ENCODE measurements at regions not wholly inside any gene's neighbourhood (a gene's known extent, or its start where the extent isn't known, plus 50 kb on each side); places are given as distances from the start of the nearest gene placed in this dataset.

DNA sequence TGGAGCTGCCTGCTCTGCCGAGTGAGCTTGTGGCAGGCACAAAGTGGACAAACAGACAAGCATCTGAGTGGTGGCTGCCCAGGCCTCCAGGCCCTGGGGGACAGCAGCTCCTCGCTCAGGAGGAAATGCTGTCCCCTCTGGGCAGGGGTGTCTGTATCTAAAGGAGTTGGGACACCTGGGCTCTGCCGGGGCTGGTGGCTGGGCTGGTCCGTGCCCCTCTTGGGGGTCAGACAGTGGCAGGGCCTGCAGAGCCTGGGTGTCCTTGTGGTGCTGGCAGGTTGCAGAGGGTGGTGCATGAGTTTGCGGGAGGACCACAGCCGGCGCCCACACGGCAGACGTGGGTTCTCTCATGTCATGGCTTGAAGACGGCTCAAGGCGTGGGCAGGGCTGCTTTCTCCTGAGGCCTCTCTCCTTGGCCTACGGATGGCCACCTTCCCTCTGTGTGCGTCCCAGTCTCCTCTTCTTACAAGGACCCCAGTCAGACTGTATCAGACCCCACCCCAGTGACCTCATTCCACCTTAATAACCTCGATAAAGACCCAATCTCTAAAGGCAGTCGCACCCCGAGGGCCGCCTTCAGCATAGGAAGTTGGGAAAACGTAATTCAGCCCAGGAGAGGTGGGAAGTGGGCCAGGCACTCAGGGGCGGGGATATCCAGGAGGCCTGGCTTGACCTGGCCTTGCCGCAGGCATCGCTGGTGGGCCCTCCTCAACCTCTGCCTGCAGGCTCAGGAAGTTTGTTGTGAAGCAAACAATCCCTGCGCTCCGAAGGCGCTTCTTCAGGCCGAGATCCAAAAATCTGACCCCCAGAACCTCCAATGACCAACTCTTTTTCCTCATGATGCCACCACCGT, 110.0 kb downstream of the KIF26A start:
- peaks cover 0 to 20% of the 10 kb centered on the region in 2 donors for H3K27me3 ChIP-seq
- H3K9me3 ChIP-seq, result peaks cover 0 to 32% (median 27%) of the 10 kb centered on the region in 3 donors
- no peak overlapping the region for H3K4me3 ChIP-seq
- no peak for DNase-seq
- H3K4me1 ChIP-seq, result no peaks in the 10 kb centered on the region
- H3K27ac ChIP-seq, result no peak overlapping the region
- TF ChIP-seq, protein P1, sequence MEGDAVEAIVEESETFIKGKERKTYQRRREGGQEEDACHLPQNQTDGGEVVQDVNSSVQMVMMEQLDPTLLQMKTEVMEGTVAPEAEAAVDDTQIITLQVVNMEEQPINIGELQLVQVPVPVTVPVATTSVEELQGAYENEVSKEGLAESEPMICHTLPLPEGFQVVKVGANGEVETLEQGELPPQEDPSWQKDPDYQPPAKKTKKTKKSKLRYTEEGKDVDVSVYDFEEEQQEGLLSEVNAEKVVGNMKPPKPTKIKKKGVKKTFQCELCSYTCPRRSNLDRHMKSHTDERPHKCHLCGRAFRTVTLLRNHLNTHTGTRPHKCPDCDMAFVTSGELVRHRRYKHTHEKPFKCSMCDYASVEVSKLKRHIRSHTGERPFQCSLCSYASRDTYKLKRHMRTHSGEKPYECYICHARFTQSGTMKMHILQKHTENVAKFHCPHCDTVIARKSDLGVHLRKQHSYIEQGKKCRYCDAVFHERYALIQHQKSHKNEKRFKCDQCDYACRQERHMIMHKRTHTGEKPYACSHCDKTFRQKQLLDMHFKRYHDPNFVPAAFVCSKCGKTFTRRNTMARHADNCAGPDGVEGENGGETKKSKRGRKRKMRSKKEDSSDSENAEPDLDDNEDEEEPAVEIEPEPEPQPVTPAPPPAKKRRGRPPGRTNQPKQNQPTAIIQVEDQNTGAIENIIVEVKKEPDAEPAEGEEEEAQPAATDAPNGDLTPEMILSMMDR (IDR thresholded peaks at IDR 0.05), result no peak
- H3K36me3 ChIP-seq, result no peaks in the 10 kb centered on the region
- intact Hi-C loops (cut with DNase I; ENCODE audit: low total_unique reads), result no loop called here

DNA sequence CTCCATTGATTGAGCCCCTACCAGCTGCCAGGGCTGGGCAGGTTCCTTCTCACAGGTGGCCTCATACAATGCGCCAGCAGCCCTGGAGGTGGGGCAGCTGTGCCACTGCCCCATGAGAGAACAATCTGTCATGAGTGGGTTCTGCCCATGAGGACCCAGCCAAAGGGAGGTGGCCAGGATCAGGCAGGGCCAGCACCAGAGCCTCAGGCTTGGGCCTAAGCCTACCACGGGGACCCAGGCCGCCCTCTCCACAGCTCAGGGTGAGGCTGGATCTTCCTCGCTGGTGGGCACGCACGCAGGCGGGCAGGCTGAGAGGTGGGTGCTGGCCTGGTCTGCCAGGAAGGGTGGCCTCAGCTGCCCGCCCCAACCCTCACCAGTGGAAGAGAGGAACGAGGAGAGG, 110.7 kb downstream of the KIF26A start:
- Histone ChIP-seq H3K9me3 (peaks cover 0 to 26% (median 25%) of the 10 kb centered on the region in 3 donors), H3K4me3 (no peak overlapping the region), H3K4me1 (no peaks in the 10 kb centered on the region), H3K36me3 (no peaks in the 10 kb centered on the region), H3K27me3 (peaks cover 0 to 20% of the 10 kb centered on the region in 2 donors), H3K27ac (no peak overlapping the region)
- peak in 1 of 2 donors; percentile 51 for DNase-seq
- TF ChIP-seq, protein P1 (IDR thresholded peaks at IDR 0.05), result no peak
- intact Hi-C loops (cut with DNase I; ENCODE audit: low total_unique reads), result no loop called here

DNA sequence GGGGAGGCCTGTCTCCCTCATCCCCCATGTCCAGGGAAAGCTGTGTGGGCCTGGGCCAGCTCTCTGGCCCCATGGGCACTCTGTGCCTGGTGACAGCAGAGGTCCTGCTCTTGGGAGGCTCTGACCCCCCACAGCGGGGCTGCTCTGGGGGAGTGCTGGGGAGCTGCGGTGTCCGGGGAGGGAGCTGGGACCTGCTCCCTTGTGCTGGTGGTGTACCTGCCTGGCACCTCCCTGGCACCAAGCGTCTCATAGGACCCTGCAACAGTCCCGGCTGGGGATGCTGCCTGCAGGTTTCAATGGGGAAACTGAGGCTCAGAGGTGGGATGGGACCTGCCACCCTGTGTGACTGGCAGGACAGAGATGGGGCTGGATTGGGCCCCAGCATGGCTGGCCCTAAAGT, 111.3 kb downstream of the KIF26A start:
- TF ChIP-seq, protein P1 (IDR thresholded peaks at IDR 0.05), result no peak
- Histone ChIP-seq H3K27me3 (peaks cover 0 to 15% of the 10 kb centered on the region in 2 donors), H3K4me1 (no peaks in the 10 kb centered on the region), H3K4me3 (no peak overlapping the region), H3K9me3 (peaks cover 0 to 20% (median 19%) of the 10 kb centered on the region in 3 donors), H3K27ac (no peak overlapping the region), H3K36me3 (no peaks in the 10 kb centered on the region)
- intact Hi-C loops (cut with DNase I; ENCODE audit: low total_unique reads), result no loop called here
- DNase-seq, result peak in 1 of 2 donors; percentile 51

DNA sequence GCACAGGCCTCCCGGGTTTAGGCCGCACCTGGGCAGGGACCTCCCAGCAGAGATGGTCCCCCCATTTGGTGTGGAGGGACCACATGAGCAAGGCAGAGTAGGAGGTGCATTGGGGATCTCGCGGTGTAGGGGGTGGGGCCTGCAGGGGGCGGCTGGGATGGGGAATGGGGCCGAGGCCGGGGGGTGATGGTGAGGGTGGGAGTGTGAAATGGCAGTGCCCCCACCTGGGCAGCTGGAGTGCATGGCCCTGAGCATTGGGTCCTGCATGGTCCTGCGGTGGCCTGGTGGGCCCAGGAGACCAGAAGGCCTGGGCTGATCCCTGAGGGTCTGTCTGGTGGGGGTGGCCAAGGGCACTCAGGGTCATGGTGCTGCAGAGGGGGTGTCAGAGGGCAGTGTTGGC, 111.8 kb downstream of the KIF26A start:
- H3K4me1 ChIP-seq, result no peaks in the 10 kb centered on the region
- no peak overlapping the region for H3K4me3 ChIP-seq
- intact Hi-C loops (cut with DNase I; ENCODE audit: low total_unique reads), result no loop called here
- no peak overlapping the region for H3K27ac ChIP-seq
- DNase-seq, result peak in 1 of 2 donors; percentile 39
- H3K36me3 ChIP-seq, result no peaks in the 10 kb centered on the region
- H3K9me3 ChIP-seq, result peaks cover 0 to 15% (median 14%) of the 10 kb centered on the region in 3 donors
- TF ChIP-seq, protein P1 (IDR thresholded peaks at IDR 0.05), result no peak
- H3K27me3 ChIP-seq, result peaks cover 0 to 15% of the 10 kb centered on the region in 2 donors

DNA sequence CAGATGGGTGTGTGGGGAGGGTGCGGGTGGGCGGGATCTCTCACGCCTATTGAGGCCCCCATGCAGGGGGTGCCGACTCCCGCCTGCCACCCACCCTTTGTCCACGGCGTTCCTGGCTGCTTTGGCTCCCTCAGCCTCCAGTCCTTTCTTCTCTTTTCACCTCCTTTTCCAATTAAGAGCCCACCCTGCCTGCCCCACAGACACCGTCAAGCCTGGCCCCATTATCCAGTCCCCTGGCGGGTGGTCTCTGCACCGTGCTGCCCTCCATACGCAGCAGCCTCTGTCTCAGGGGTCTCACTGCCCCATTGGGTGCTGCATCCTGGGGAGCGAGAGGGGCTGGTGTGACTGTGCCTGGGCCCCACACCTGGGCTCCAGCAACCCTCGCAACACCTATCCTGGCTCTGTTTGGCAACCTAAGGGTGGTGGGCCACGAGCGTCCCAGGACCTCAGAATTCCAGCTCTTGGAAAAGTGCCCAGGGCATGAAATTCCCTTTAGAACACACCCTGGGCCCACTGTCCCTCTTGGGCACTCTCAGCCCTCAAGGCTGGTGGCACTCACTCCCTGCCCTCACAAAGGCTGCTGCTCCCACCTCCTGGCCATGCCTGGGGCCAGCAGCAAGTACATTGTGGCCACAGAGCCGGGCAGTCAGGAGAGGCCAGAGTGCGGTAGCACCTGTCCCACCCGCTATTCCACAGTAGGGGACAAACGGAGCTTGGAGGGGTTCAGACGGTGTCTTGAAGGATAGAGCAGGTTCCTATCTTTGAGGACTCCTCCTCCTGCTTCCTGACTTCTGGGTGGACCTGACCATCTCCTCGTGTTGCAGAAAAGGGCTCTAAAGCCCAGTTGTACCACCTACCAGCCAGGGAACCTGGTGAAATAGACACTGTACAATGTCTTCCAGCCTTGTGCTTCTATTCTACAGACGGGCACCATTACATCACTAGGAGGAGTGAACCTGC, 114.1 kb downstream of the KIF26A start:
- TF ChIP-seq, protein P1 (IDR thresholded peaks at IDR 0.05), result no peak
- no peaks in the 10 kb centered on the region for H3K36me3 ChIP-seq
- no peak overlapping the region for H3K4me3 ChIP-seq
- peaks cover 0 to 21% of the 10 kb centered on the region in 2 donors for H3K27me3 ChIP-seq
- intact Hi-C loops (cut with DNase I; ENCODE audit: low total_unique reads), result no loop called here
- peak in 1 of 2 donors; percentile 42 for DNase-seq
- no peak overlapping the region for H3K27ac ChIP-seq
- no peaks in the 10 kb centered on the region for H3K4me1 ChIP-seq
- H3K9me3 ChIP-seq, result no peaks in the 10 kb centered on the region

All from tibial artery (tissue), 4 donors.